A549 (cell line): ENCODE measurements at regions not wholly inside any gene's neighbourhood (a gene's known extent, or its start where the extent isn't known, plus 50 kb on each side); places are given as distances from the start of the nearest gene placed in this dataset.

ENCODE experiments used
- CBX8 ChIP-seq: fragments of 200-600 bp; sonication (generic); IDR thresholded peaks from 2 replicates; pipeline ENCODE4 v1.6.1; 2016
- JUNB ChIP-seq: fragments of >200 bp; sonication (Bioruptor Twin); formaldehyde crosslinking; IDR thresholded peaks from 2 replicates; pipeline ENCODE4 v1.6.1; 2016
- POLR2A ChIP-seq: IDR thresholded peaks from 2 replicates; pipeline ENCODE4 v1.6.1; 2012; ENCODE audit warnings: mild to moderate bottlenecking, low read length
- SMC3 ChIP-seq: fragments of >200 bp; sonication (Bioruptor Twin); formaldehyde crosslinking; IDR thresholded peaks from 3 replicates; pipeline ENCODE4 v1.6.1; 2018; ENCODE audit warnings: inconsistent platforms
- TF ChIP-seq, protein P1 (sequence below): fragments of >200 bp; sonication (Bioruptor Twin); formaldehyde crosslinking; IDR thresholded peaks from 3 replicates; pipeline ENCODE4 v1.5.1; 2016

DNA sequence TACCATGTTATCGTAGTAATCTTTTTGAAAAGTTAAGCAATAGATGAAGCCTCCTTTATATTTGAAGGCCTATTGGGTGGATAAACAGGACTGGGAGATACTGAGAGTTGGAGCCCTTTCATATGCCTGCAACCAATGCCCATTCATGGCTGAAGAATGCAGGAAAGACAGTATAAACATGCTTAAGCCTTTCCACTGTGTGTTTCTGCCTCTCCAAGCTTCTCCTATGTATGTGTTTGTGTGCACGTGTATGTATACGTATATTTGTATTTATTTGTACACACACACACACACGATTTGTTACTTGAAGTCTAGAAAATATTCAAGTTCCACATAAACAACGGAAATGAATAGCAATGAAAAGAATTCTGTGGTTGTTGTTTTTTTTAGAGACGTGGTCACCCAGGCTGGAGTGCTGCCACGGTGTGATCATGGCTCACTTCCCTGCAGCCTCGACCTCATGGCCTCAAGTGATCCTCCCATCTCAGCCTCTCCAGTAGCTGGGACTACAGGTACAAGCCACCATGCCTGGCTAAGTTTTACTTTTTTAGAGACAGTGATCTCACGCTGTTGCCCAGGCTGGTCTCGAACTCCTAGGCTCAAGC lies 1453.5 kb downstream of the AACS start:
- TF ChIP-seq, protein P1, sequence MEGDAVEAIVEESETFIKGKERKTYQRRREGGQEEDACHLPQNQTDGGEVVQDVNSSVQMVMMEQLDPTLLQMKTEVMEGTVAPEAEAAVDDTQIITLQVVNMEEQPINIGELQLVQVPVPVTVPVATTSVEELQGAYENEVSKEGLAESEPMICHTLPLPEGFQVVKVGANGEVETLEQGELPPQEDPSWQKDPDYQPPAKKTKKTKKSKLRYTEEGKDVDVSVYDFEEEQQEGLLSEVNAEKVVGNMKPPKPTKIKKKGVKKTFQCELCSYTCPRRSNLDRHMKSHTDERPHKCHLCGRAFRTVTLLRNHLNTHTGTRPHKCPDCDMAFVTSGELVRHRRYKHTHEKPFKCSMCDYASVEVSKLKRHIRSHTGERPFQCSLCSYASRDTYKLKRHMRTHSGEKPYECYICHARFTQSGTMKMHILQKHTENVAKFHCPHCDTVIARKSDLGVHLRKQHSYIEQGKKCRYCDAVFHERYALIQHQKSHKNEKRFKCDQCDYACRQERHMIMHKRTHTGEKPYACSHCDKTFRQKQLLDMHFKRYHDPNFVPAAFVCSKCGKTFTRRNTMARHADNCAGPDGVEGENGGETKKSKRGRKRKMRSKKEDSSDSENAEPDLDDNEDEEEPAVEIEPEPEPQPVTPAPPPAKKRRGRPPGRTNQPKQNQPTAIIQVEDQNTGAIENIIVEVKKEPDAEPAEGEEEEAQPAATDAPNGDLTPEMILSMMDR: no peak
- TF ChIP-seq JUNB (no peak), SMC3 (no peak), POLR2A (no peak), CBX8 (no peak)
